HG03039 (cell line): ENCODE measurements at regions not wholly inside any gene's neighbourhood (a gene's known extent, or its start where the extent isn't known, plus 50 kb on each side); places are given as distances from the start of the nearest gene placed in this dataset.

Experiments
- ATAC-seq: cut with Tn5 transposase; IDR thresholded peaks from one replicate; pipeline ENCODE4 v1.9.1; 2021; ENCODE audit warnings: mild to moderate bottlenecking, moderate library complexity; ENCODE audit not compliant: unreplicated experiment

GRCh38 chr2:13560322-13560721, 843.6 kb downstream of the TRIB2 start:
- peak; percentile 56 for ATAC-seq

GRCh38 chr2:13572466-13572865, 855.7 kb downstream of the TRIB2 start:
- ATAC-seq, result no peak

GRCh38 chr2:13574831-13575230, 858.1 kb downstream of the TRIB2 start:
- no peak for ATAC-seq

GRCh38 chr2:13576406-13577036, 859.8 kb downstream of the TRIB2 start:
- no peak for ATAC-seq

- ATAC-seq, result no peak
Measured at GRCh38 chr2:13578547-13578946, 861.8 kb downstream of the TRIB2 start.

- no peak for ATAC-seq
Measured at GRCh38 chr2:13581471-13581870, 864.7 kb downstream of the TRIB2 start.

GRCh38 chr2:13583609-13584008, 866.9 kb downstream of the TRIB2 start:
- no peak for ATAC-seq

- no peak for ATAC-seq
Measured at GRCh38 chr2:13584020-13584419, 867.3 kb downstream of the TRIB2 start.

GRCh38 chr2:13585732-13586131, 869.0 kb downstream of the TRIB2 start:
- ATAC-seq, result no peak

GRCh38 chr2:13596233-13596632, 879.5 kb downstream of the TRIB2 start:
- no peak for ATAC-seq

GRCh38 chr2:13597176-13597575, 880.4 kb downstream of the TRIB2 start:
- no peak for ATAC-seq

GRCh38 chr2:13601506-13601905, 884.8 kb downstream of the TRIB2 start:
- no peak for ATAC-seq

GRCh38 chr2:13604951-13605661, 888.4 kb downstream of the TRIB2 start:
- no peak for ATAC-seq

GRCh38 chr2:13607139-13607538, 890.4 kb downstream of the TRIB2 start:
- ATAC-seq, result no peak

- ATAC-seq, result no peak
Measured at GRCh38 chr2:13611939-13612338, 895.2 kb downstream of the TRIB2 start.

GRCh38 chr2:13616059-13616458, 899.3 kb downstream of the TRIB2 start:
- no peak for ATAC-seq

GRCh38 chr2:13616616-13617015, 899.9 kb downstream of the TRIB2 start:
- ATAC-seq, result no peak

GRCh38 chr2:13628122-13628521, 911.4 kb downstream of the TRIB2 start:
- no peak for ATAC-seq

GRCh38 chr2:13638181-13638580, 921.4 kb downstream of the TRIB2 start:
- no peak for ATAC-seq

- no peak for ATAC-seq
Measured at GRCh38 chr2:13649918-13650317, 933.2 kb downstream of the TRIB2 start.

- ATAC-seq, result no peak
Measured at GRCh38 chr2:13650586-13651180, 933.9 kb downstream of the TRIB2 start.

GRCh38 chr2:13651684-13652131, 935.0 kb downstream of the TRIB2 start:
- peak; percentile 55 for ATAC-seq
